Sigmoid colon (tissue), 3 donors: ENCODE measurements at regions not wholly inside any gene's neighbourhood (a gene's known extent, or its start where the extent isn't known, plus 50 kb on each side); places are given as distances from the start of the nearest gene placed in this dataset.

Experiments used
- CTCF ChIP-seq, 4 experiments: fragments of 450-650 bp in 3 of 4; fragments of 200-600 bp in 1 of 4; IDR thresholded peaks; one replicate each; pipeline ENCODE4 v1.5.1; 2016 to 2019; ENCODE audit warnings: antibody characterized with exemption in 4 of 4, mild to moderate bottlenecking in 3 of 4, moderate library complexity in 2 of 4
- POLR2A ChIP-seq, 2 donors: fragments of 450-650 bp; IDR thresholded peaks; one replicate each; pipeline ENCODE4 v1.6.1; 2016; ENCODE audit warnings: antibody characterized with exemption in 2 of 2, mild to moderate bottlenecking in 2 of 2, moderate library complexity in 2 of 2

GRCh38 chr16:73599870-73600269 is 551.9 kb upstream of the ZFHX3 start:
- TF ChIP-seq CTCF (IDR thresholded peaks at IDR 0.05) = no peak
- TF ChIP-seq POLR2A (IDR thresholded peaks at IDR 0.05) = no peak
